ENCODE measurements at regions not wholly inside any gene's neighbourhood (a gene's known extent, or its start where the extent isn't known, plus 50 kb on each side); places are given as distances from the start of the nearest gene placed in this dataset.

DNA sequence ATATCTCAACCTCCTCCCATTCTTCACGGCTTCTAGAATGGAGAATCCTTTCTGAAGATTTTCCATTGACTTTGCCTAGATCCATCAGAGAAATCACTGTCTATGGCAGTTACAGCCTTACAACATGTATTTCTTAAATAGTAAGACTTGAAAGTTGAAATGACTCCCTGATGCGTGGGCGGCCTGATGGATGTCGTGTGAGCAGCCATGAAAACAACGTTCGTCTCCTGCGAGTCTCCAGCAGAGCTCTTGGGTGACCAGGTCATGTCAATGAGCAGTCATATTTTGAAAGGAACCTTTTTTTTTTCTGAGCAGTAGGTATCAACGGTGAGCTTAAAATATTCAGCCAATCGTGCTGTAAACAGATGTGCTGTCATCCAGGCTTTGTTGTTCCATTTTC is 139.9 kb upstream of the C14orf180 start:
- TF ChIP-seq FOXK2 (IDR thresholded peaks at IDR 0.05) (no peak), BHLHE40 (IDR thresholded peaks at IDR 0.05; ENCODE audit: borderline replicate concordance) (no peak), PKNOX1 (IDR thresholded peaks at IDR 0.05) (no peak), FOXA1 (IDR thresholded peaks at IDR 0.05) (no peak)

All from HEK293T (cell line).